AG04449 (cell line): ENCODE measurements at regions not wholly inside any gene's neighbourhood (a gene's known extent, or its start where the extent isn't known, plus 50 kb on each side); places are given as distances from the start of the nearest gene placed in this dataset.

Experiments used
- CTCF ChIA-PET: fragments of 350-600 bp; formaldehyde crosslinking; extraction: SDS; loops from one replicate; lab custom pipeline; 2021; ENCODE audit warnings: antibody characterized with exemption; lab: Yijun Ruan, JAX
- POLR2A ChIA-PET: fragments of 400-600, 350-600 bp; formaldehyde crosslinking; extraction: SDS; loops from one replicate; lab custom pipeline; 2020; ENCODE audit warnings: antibody characterized with exemption, inconsistent platforms; lab: Yijun Ruan, JAX
- DNase-seq: peaks from one replicate; pipeline ENCODE4 v3.0.0-alpha.2; 2010; ENCODE audit warnings: low read depth, low spot score
- H3K4me3 ChIP-seq: 2 replicates; pipeline ENCODE4 v1.5.1; 2011; ENCODE audit warnings: low read depth, mild to moderate bottlenecking, control low read depth, low read length
- TF ChIP-seq, protein P1 (sequence below): IDR thresholded peaks from one replicate; pipeline ENCODE4 v1.5.1; 2011; ENCODE audit warnings: mild to moderate bottlenecking, moderate library complexity, low read length, control low read depth, inconsistent platforms; ENCODE audit not compliant: insufficient read depth; ENCODE audit errors: missing control alignments

DNA sequence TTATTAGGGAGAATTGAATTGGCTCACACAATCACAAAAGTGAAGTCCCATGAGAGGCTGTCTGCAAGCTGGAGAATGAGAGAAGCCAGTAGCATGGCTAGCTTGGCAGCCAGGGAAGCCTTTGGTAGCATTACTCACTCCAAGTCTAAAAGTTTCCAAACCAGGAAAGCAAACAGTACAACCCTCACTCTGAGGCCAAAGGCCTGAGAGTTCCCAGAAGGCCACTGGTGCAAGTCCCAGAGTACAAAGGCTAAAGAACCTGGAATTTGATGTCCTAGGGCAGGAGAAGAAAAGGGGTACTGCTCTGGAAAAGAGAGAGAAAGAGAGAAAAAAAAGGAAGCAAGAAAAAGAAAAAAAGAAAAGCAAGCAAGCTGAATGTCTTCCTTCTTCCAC is 318.2 kb downstream of the RND3 start:
- CTCF ChIA-PET: interaction anchor here (1.3 kb wide), 1 partner anchor 7 kb away, joined by 3 read pairs; no protein-coding TSS in a partner anchor
- POLR2A ChIA-PET: no interaction called here
- no peak for DNase-seq
- TF ChIP-seq, protein P1, sequence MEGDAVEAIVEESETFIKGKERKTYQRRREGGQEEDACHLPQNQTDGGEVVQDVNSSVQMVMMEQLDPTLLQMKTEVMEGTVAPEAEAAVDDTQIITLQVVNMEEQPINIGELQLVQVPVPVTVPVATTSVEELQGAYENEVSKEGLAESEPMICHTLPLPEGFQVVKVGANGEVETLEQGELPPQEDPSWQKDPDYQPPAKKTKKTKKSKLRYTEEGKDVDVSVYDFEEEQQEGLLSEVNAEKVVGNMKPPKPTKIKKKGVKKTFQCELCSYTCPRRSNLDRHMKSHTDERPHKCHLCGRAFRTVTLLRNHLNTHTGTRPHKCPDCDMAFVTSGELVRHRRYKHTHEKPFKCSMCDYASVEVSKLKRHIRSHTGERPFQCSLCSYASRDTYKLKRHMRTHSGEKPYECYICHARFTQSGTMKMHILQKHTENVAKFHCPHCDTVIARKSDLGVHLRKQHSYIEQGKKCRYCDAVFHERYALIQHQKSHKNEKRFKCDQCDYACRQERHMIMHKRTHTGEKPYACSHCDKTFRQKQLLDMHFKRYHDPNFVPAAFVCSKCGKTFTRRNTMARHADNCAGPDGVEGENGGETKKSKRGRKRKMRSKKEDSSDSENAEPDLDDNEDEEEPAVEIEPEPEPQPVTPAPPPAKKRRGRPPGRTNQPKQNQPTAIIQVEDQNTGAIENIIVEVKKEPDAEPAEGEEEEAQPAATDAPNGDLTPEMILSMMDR: no peak
- H3K4me3 ChIP-seq: no peak overlapping the region

DNA sequence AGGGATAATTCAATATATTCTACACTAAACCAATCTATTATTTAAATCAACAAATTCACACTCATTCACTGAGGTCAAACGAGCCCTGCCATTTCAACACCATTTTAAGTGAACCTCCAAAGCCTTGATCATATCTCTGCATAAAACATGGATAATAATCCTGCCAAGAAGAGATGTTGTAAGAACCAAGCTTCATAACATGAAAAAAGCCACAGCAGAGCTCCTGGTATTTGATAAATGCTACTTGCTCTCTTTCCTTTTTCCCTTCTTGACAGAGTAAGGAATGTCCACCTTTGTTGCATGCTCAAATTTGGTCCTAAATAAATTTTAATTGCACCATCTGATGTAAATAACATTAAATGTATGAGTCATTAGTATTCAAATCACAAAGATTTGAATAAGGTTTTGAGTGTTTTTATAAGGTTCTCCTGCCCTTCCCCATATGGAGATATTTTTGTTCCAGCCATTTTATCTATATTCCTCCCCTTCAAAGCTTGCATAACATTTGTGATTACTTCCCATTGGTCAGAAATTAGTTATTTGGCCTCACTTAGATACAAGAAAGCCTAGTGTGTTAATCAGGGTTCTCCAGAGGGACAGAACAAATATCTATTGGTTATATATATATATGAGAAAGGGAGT is 318.8 kb downstream of the RND3 start:
- no peak overlapping the region for H3K4me3 ChIP-seq
- no peak for DNase-seq
- CTCF ChIA-PET: interaction anchor here (1.3 kb wide), 1 partner anchor 8 kb away, joined by 3 read pairs; no protein-coding TSS in a partner anchor
- TF ChIP-seq, protein P1: no peak
- POLR2A ChIA-PET: no interaction called here

DNA sequence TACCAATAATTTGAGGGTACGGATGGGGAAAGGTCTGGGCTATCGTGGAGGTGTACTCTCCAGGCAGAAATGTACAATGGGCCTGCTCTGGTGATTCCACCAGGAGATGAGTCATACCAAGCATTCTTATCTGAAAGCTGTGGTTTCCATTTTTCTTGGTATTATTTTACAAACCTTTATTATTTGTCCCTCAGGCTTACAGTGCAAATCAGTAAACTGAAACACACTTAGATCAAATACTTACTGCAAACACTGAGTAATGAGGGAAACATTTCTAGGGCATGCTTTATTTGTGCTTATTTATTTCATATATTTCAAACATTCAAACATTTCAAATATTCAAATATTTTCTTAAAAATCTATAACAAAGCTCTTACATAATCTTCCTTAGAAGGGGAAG is 319.8 kb downstream of the RND3 start:
- ChIA-PET POLR2A (no interaction called here), CTCF (interaction anchor here (1.3 kb wide), 1 partner anchor 9 kb away, joined by 3 read pairs; no protein-coding TSS in a partner anchor)
- no peak overlapping the region for H3K4me3 ChIP-seq
- DNase-seq: no peak
- TF ChIP-seq, protein P1: no peak

DNA sequence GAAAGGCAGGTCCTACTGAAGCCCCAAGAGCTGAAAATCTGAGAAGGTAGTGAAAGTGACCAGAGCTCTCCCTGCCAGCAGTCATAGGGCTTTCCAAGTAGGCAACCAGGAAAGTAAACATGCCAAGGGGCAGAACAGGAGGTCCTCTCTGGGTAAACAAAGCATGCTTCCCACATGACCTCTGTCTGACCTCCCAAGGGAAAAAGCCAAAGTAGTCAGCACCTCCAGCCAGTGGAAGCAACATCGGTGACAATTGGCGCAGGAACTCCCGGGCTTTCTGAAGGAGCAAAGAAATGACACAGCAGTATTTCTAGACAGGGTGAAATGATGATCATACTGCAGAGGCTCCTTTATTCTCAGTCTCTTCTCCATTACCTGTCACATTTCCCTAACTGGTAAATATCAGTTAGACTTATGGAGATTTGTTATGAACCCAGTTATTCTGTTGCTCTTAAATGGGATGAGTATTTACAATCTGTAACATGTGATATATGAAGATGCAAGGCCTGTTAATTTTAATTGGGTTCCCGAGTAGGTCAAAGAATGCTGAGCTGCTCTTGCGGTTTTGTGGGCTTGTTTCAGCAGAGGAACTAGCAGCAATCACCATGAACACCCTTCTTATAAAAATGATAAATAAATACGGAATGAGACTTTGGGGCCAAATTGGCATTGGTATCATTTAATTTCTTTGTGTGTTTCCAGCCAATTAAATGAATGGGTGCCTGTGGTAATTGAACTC is 321.0 kb downstream of the RND3 start:
- CTCF ChIA-PET: interaction anchor here (1.0 kb wide), 1 partner anchor 23 kb away, joined by 3 read pairs; no protein-coding TSS in a partner anchor
- no peak for DNase-seq
- H3K4me3 ChIP-seq: no peak overlapping the region
- TF ChIP-seq, protein P1: no peak
- POLR2A ChIA-PET: no interaction called here

DNA sequence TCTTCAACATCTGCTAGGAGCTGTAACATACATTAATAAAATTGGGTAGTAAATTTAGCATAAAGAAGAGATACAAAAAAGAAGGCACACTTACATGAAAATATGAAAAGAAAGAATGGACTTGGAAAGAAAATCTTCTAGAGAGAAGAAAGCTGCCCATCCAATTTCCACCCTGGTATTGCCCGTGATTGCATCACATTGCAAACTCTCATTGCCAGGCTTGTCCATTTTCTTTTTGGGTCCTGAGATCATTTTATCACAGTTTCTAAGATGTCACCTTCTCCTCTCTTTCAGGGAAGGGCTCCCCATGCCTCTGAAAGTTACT is 321.5 kb downstream of the RND3 start:
- ChIA-PET CTCF (interaction anchor here (1.0 kb wide), 1 partner anchor 23 kb away, joined by 3 read pairs; no protein-coding TSS in a partner anchor), POLR2A (no interaction called here)
- no peak for DNase-seq
- no peak overlapping the region for H3K4me3 ChIP-seq
- TF ChIP-seq, protein P1: no peak

DNA sequence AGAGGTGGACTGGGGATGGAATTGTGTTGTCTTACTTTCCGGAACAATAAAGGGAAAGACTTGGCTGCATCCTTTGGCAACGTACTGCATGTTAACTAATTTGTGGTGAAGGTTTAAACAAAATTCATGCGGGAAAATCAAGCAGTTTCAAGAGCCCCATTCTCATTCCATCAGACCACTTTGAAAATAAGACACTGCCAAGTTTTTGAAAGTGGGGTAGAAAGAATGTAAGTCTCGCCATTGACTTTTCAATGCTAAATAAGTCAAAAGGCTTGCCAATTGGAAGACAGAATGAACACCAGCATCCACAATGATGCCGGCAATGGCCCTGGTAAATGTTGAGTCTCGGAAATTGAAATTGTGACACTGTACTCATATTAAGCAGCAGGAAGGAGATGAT is 322.0 kb downstream of the RND3 start:
- DNase-seq: no peak
- ChIA-PET POLR2A (no interaction called here), CTCF (no interaction called here)

More for the DNA sequence above, 322.0 kb downstream of the RND3 start:
- no peak overlapping the region for H3K4me3 ChIP-seq
- TF ChIP-seq, protein P1: no peak
